Body of pancreas (tissue), 4 donors: ENCODE measurements at regions not wholly inside any gene's neighbourhood (a gene's known extent, or its start where the extent isn't known, plus 50 kb on each side); places are given as distances from the start of the nearest gene placed in this dataset.

Source experiments
- CTCF ChIP-seq, 7 experiments: fragments of 450-650 bp in 4 of 7; fragments of 200-600 bp in 3 of 7; sonication (generic) in 3 of 7; IDR thresholded peaks; one replicate each; pipeline ENCODE4 v1.5.1; 2016 to 2019; ENCODE audit warnings: antibody characterized with exemption in 7 of 7
- POLR2A ChIP-seq, 3 donors: fragments of 450-650 bp; IDR thresholded peaks; one replicate each; pipeline ENCODE4 v1.6.1; 2016; ENCODE audit warnings: antibody characterized with exemption in 3 of 3, mild to moderate bottlenecking in 2 of 3

GRCh38 chr1:170262276-170262939, 116.6 kb downstream of the NTMT2 start:
- TF ChIP-seq CTCF (IDR thresholded peaks at IDR 0.05) (no peak), POLR2A (IDR thresholded peaks at IDR 0.05) (no peak)
